HFF-Myc (cell line): ENCODE measurements at regions not wholly inside any gene's neighbourhood (a gene's known extent, or its start where the extent isn't known, plus 50 kb on each side); places are given as distances from the start of the nearest gene placed in this dataset.

ENCODE experiments used
- DNase-seq: peaks from one replicate; pipeline ENCODE4 v3.0.0-alpha.2; 2011; ENCODE audit warnings: low read depth; ENCODE audit errors: extremely low read depth
- H3K4me3 ChIP-seq: replicated peaks from 2 replicates; pipeline ENCODE4 v1.5.1; 2011; ENCODE audit warnings: low read depth, mild to moderate bottlenecking, control low read depth, low read length
- CTCF ChIP-seq: IDR thresholded peaks from 2 replicates; pipeline ENCODE4 v1.5.1; 2012; ENCODE audit warnings: mild to moderate bottlenecking, low read depth, low read length, control low read depth; ENCODE audit errors: missing control alignments

- no peak for TF ChIP-seq CTCF
- DNase-seq = no peak
- no peak overlapping the region for H3K4me3 ChIP-seq
Observed at GRCh38 chr12:97924122-97924521, 461.5 kb downstream of the RMST start.

GRCh38 chr12:97927977-97928376, 465.4 kb downstream of the RMST start:
- DNase-seq = no peak
- TF ChIP-seq CTCF = no peak
- H3K4me3 ChIP-seq = no peak overlapping the region

GRCh38 chr12:97936165-97936564, 473.6 kb downstream of the RMST start:
- DNase-seq = no peak
- no peak overlapping the region for H3K4me3 ChIP-seq
- TF ChIP-seq CTCF = no peak

- no peak overlapping the region for H3K4me3 ChIP-seq
- DNase-seq = no peak
- no peak for TF ChIP-seq CTCF
Observed at GRCh38 chr12:97938031-97938430, 475.4 kb downstream of the RMST start.

GRCh38 chr12:97939156-97939555, 476.6 kb downstream of the RMST start:
- no peak for DNase-seq
- no peak for TF ChIP-seq CTCF
- no peak overlapping the region for H3K4me3 ChIP-seq

- TF ChIP-seq CTCF = no peak
- no peak for DNase-seq
- no peak overlapping the region for H3K4me3 ChIP-seq
Observed at GRCh38 chr12:97940105-97940504, 477.5 kb downstream of the RMST start.

- no peak for DNase-seq
- no peak overlapping the region for H3K4me3 ChIP-seq
- TF ChIP-seq CTCF = no peak
Observed at GRCh38 chr12:97940629-97941028, 478.0 kb downstream of the RMST start.
